Nephron progenitor cell (in vitro differentiated cells): ENCODE measurements at regions not wholly inside any gene's neighbourhood (a gene's known extent, or its start where the extent isn't known, plus 50 kb on each side); places are given as distances from the start of the nearest gene placed in this dataset.
"Not testable (repeated sequence)": the region's sequence is repeated elsewhere in the genome, so short reads cannot be mapped to it uniquely, and the experiment has no call there.

Experiments
- DNase-seq: peaks from one replicate; pipeline ENCODE4 v3.0.0; 2021
- H3K27ac Mint-ChIP-seq: 2 replicates; pipeline ENCODE4 v1.8.0; 2021; ENCODE audit warnings: mild to moderate bottlenecking, moderate library complexity, mixed read lengths
- H3K27me3 Mint-ChIP-seq: 2 replicates; pipeline ENCODE4 v1.8.0; 2021; ENCODE audit warnings: mild to moderate bottlenecking, low read depth, mixed read lengths; ENCODE audit not compliant: poor library complexity
- H3K36me3 Mint-ChIP-seq: 2 replicates; pipeline ENCODE4 v1.8.0; 2021; ENCODE audit warnings: low read depth, mixed read lengths
- H3K4me1 Mint-ChIP-seq: 2 replicates; pipeline ENCODE4 v1.8.0; 2021; ENCODE audit warnings: mixed read lengths
- H3K4me3 Mint-ChIP-seq: 2 replicates; pipeline ENCODE4 v1.8.0; 2021; ENCODE audit warnings: mild to moderate bottlenecking, moderate library complexity, mixed read lengths
- H3K9me3 Mint-ChIP-seq: 2 replicates; pipeline ENCODE4 v1.8.0; 2021; ENCODE audit warnings: mild to moderate bottlenecking, moderate library complexity, mixed read lengths
- TF ChIP-seq, protein P1 (sequence below): fragments of 200-600 bp; sonication (generic); IDR thresholded peaks from 2 replicates; pipeline ENCODE4 v1.5.0; 2021; ENCODE audit warnings: antibody characterized with exemption

DNA sequence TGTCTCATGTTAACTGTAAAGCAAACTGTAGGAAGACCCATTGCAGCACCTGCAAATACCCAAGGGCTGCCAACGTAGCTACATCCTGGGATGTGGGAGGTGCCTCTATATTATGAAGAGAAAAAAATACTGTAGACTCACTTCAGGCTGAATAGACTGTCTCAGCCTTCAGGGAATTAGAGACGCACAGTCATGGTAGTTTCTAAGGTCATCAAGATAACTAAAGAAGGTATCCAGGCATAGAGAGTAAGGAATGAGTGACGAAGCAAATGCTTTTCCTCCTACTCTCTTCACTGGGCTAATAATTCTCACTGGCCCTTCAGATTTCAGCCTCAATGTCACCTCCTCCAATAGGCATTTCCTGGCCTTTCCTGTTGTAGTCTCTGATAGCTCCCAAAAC lies 121.6 kb upstream of the ECI2 start:
- TF ChIP-seq, protein P1, sequence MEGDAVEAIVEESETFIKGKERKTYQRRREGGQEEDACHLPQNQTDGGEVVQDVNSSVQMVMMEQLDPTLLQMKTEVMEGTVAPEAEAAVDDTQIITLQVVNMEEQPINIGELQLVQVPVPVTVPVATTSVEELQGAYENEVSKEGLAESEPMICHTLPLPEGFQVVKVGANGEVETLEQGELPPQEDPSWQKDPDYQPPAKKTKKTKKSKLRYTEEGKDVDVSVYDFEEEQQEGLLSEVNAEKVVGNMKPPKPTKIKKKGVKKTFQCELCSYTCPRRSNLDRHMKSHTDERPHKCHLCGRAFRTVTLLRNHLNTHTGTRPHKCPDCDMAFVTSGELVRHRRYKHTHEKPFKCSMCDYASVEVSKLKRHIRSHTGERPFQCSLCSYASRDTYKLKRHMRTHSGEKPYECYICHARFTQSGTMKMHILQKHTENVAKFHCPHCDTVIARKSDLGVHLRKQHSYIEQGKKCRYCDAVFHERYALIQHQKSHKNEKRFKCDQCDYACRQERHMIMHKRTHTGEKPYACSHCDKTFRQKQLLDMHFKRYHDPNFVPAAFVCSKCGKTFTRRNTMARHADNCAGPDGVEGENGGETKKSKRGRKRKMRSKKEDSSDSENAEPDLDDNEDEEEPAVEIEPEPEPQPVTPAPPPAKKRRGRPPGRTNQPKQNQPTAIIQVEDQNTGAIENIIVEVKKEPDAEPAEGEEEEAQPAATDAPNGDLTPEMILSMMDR = no peak
- no peaks in the 10 kb centered on the region for H3K36me3 Mint-ChIP-seq
- DNase-seq = no peak
- H3K27ac Mint-ChIP-seq = no peak overlapping the region
- peaks cover 19% of the 10 kb centered on the region for H3K4me1 Mint-ChIP-seq
- H3K27me3 Mint-ChIP-seq = peaks cover 6% of the 10 kb centered on the region
- H3K4me3 Mint-ChIP-seq = no peak overlapping the region
- no peaks in the 10 kb centered on the region for H3K9me3 Mint-ChIP-seq

DNA sequence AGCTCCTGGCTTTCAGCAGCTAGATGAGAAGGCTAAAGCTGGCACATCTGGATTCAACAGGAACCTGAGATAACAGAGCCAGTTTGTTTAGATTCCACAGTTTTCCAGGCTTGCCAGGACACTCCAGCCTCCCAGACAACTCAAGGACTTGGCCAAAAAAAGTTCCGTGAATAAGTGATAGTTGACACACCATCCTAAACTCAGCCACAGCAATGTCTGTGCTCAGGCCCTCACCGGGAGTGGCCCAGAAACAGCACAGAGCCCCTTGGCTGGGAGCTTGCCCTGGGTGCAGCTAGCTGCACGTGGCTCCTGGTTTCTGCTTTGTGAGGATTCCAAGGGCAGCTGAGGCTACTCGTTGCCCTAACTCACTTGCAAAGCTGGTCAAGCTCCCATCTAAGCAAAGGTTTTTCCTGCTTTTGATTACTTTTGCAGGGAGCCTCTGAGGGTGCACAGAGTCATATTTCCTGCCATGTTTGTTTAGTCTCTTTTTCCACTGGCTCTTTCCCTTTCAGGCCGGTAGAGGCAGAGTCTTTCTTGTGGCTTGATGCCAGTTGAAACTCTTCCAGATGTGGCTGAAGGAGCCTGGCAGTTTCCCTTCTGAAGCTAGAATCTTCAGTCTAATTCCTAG lies 118.3 kb upstream of the ECI2 start:
- TF ChIP-seq, protein P1 = peak; percentile 42
- no peak overlapping the region for H3K4me3 Mint-ChIP-seq
- H3K4me1 Mint-ChIP-seq = peaks cover 14% of the 10 kb centered on the region
- H3K36me3 Mint-ChIP-seq = no peaks in the 10 kb centered on the region
- H3K9me3 Mint-ChIP-seq = no peaks in the 10 kb centered on the region
- peak; percentile 4 for DNase-seq
- H3K27me3 Mint-ChIP-seq = peaks cover 6% of the 10 kb centered on the region
- H3K27ac Mint-ChIP-seq = peak overlapping the region; percentile 72

DNA sequence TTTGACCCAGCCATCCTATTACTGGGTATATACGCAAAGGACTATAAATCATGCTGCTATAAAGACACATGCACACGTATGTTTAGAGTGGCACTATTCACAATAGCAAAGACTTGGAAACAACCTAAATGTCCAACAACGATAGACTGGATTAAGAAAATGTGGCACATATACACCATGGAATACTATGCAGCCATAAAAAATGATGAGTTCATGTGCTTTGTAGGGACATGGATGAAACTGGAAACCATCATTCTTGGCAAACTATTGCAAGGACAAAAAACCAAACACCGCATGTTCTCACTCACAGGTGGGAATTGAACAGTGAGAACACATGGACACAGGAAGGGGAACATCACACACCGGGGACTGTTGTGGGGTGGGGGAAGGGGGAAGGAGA lies 117.1 kb upstream of the ECI2 start:
- not testable (repeated sequence) for H3K27ac Mint-ChIP-seq, DNase-seq, H3K9me3 Mint-ChIP-seq, H3K27me3 Mint-ChIP-seq, H3K36me3 Mint-ChIP-seq, H3K4me3 Mint-ChIP-seq
- peaks cover 14% of the 10 kb centered on the region for H3K4me1 Mint-ChIP-seq

DNA sequence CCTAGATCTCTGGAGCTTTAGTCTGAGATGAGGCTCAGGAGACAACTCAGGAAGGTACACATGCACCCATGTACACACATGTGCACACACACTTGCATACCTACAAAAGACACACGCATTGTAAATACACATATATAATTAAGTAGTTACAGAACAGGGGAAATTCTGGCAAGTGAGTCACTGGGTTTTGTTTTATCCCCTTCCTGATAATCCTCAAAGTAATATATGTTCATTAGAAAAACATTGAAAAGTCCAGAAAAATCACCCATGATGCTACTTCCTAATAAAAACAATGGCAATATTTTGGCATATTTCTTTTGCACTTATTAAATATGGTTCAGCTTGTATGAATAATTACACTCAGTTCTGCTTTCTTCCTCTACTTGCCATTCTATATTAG lies 115.3 kb upstream of the ECI2 start:
- H3K4me3 Mint-ChIP-seq = no peak overlapping the region
- TF ChIP-seq, protein P1 = no peak
- peaks cover 5% of the 10 kb centered on the region for H3K27me3 Mint-ChIP-seq
- peaks cover 18% of the 10 kb centered on the region for H3K9me3 Mint-ChIP-seq
- H3K27ac Mint-ChIP-seq = no peak overlapping the region
- no peak for DNase-seq
- peaks cover 14% of the 10 kb centered on the region for H3K4me1 Mint-ChIP-seq
- peaks cover 5% of the 10 kb centered on the region for H3K36me3 Mint-ChIP-seq

DNA sequence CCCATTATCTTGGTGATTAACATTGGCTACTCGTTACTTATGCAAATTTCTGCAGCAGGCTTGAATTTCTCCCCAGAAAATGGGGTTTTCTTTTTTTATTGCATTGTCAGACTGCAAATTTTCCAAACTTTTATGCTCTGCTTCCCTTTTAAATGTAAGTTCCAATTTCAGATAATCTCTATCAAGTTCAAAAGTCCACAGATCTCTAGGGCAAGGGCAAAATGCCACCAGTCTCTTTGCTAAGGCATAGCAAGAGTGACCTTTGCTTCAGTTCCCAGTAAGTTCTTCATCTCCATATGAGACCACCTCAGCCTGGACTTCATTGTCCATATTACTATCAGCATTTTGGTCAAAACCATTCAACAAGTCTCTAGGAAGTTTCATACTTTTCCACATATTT lies 108.5 kb upstream of the ECI2 start:
- H3K27ac Mint-ChIP-seq, H3K4me1 Mint-ChIP-seq, H3K27me3 Mint-ChIP-seq, DNase-seq, H3K4me3 Mint-ChIP-seq: not testable (repeated sequence)
- peaks cover 63% of the 10 kb centered on the region for H3K9me3 Mint-ChIP-seq
- peaks cover 19% of the 10 kb centered on the region for H3K36me3 Mint-ChIP-seq

DNA sequence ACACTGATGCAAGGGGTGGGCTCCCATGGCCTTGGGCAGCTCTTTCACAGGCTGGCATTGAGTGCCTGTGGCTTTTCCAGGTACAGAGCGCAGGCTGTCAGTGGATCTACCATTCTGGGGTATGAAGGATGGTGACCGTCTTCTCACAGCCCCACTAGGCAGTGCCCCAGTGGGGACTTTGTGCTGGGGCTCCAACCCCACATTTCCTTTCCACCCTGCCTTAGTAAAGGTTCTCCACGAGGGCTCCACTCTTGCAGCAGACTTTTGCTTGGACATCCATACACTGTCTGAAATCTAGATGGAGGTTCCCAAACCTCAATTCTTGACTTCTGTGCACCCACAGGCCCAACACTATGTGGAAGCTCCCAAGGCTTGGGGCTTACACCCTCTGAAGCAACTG lies 107.9 kb upstream of the ECI2 start:
- no peak for DNase-seq
- TF ChIP-seq, protein P1 = no peak
- Mint-ChIP-seq H3K27ac (no peak overlapping the region), H3K36me3 (peaks cover 19% of the 10 kb centered on the region), H3K9me3 (peaks cover 60% of the 10 kb centered on the region), H3K4me1 (no peaks in the 10 kb centered on the region), H3K27me3 (peaks cover 2% of the 10 kb centered on the region), H3K4me3 (no peak overlapping the region)

DNA sequence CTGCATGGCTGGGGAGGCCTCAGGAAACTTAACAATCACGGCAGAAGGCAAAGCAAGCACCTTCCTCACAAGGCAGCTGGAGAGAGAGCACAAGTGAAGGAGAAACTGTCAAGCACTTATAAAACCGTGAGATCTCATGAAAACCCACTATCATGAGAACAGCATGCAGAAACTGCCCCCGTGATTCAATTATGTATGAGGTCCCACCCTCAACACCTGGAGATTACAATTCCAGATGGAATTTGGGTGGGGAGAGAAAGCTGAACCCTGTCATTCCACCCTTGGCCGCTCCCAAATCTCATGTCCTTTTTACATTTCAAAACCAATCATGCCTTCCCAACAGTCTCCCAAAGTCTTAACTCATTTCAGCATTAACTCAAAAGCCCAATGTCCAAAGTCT lies 107.2 kb upstream of the ECI2 start:
- Mint-ChIP-seq H3K4me3 (no peak overlapping the region), H3K4me1 (no peaks in the 10 kb centered on the region), H3K27me3 (no peaks in the 10 kb centered on the region), H3K9me3 (peaks cover 54% of the 10 kb centered on the region), H3K27ac (peak overlapping the region; percentile 72), H3K36me3 (peaks cover 19% of the 10 kb centered on the region)
- DNase-seq = no peak
- TF ChIP-seq, protein P1 = no peak
